Esophagus squamous epithelium (tissue), 4 donors: ENCODE measurements at regions not wholly inside any gene's neighbourhood (a gene's known extent, or its start where the extent isn't known, plus 50 kb on each side); places are given as distances from the start of the nearest gene placed in this dataset.
"Not testable (repeated sequence)": the region's sequence is repeated elsewhere in the genome, so short reads cannot be mapped to it uniquely, and the experiment has no call there.

ENCODE experiments used
- POLR2A ChIP-seq, 4 donors: fragments of 450-650 bp; IDR thresholded peaks; one replicate each; pipeline ENCODE4 v1.6.1; 2017; ENCODE audit warnings: antibody characterized with exemption in 4 of 4, mild to moderate bottlenecking in 4 of 4, moderate library complexity in 3 of 4
- TF ChIP-seq, protein P1 (sequence below), 6 experiments: fragments of 450-650 bp in 4 of 6; fragments of 200-600 bp in 2 of 6; sonication (generic) in 2 of 6; IDR thresholded peaks; one replicate each; pipeline ENCODE4 v1.5.1; 2016 to 2019; ENCODE audit warnings: antibody characterized with exemption in 6 of 6, mild to moderate bottlenecking in 4 of 6, moderate library complexity in 4 of 6

DNA sequence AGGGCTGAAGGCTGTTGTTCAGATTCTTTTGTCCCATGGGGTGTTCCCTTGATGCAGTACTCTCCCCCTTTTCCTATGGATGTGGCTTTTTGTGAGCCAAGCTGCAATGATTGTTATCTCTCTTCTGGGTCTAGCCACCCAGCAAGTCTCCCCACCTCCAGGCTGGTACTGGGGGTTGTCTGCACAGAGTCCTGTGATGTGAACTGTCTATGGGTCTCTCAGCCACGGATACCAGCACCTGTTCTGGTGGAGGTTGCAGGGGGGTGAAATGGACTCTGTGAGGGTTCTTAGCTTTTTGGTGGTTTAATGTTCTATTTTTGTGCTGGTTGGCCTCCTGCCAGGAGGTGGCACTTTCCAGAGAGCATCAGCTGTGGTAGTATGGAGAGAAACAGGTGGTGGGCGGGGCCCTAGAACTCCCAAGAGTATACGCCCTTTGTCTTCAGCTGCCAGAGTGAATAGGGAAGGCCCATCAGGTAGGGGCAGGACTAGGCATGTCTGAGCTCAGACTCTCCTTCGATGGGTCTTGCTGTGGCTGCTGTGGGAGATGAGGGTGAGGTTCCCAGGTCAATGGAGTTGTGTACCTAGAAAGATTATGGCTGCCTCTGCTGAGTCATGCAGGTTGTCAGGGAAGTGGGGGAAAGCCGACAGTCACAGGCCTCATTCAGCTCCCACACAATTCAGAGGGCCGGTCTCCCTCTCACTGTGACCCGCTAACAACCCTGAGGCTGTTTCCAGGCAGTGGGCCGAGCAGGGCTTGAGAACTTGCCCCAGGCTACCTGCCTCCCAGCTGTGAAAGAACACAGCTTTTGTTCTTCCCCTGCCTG is 87.4 kb downstream of the DLEU7 start:
- TF ChIP-seq, protein P1, sequence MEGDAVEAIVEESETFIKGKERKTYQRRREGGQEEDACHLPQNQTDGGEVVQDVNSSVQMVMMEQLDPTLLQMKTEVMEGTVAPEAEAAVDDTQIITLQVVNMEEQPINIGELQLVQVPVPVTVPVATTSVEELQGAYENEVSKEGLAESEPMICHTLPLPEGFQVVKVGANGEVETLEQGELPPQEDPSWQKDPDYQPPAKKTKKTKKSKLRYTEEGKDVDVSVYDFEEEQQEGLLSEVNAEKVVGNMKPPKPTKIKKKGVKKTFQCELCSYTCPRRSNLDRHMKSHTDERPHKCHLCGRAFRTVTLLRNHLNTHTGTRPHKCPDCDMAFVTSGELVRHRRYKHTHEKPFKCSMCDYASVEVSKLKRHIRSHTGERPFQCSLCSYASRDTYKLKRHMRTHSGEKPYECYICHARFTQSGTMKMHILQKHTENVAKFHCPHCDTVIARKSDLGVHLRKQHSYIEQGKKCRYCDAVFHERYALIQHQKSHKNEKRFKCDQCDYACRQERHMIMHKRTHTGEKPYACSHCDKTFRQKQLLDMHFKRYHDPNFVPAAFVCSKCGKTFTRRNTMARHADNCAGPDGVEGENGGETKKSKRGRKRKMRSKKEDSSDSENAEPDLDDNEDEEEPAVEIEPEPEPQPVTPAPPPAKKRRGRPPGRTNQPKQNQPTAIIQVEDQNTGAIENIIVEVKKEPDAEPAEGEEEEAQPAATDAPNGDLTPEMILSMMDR (IDR thresholded peaks at IDR 0.05): not testable (repeated sequence)
- not testable (repeated sequence) for TF ChIP-seq POLR2A (IDR thresholded peaks at IDR 0.05)
